H1 (cell line): ENCODE measurements at regions not wholly inside any gene's neighbourhood (a gene's known extent, or its start where the extent isn't known, plus 50 kb on each side); places are given as distances from the start of the nearest gene placed in this dataset.

Source experiments
- CTCF ChIA-PET: fragments of 300-600 bp; sonication (Branson Sonifier 250); formaldehyde crosslinking; loops from one replicate; lab custom pipeline; 2021; ENCODE audit not compliant: partially characterized antibody; lab: Charles Lee
- POLR2A ChIA-PET: fragments of 300-600 bp; sonication (Branson Sonifier 250); formaldehyde crosslinking; loops from one replicate; lab custom pipeline; 2021; ENCODE audit warnings: inconsistent platforms; ENCODE audit not compliant: partially characterized antibody; lab: Charles Lee
- DNase-seq, 2 experiments: peaks; one replicate each; pipeline versions ENCODE4 v3.0.0 to v3.0.0-alpha.2; 2010 to 2022; ENCODE audit warnings: low spot score in 2 of 2, low read depth in 1 of 2, mixed read lengths in 1 of 2
- FAIRE-seq: peaks from 2 replicates; lab custom pipeline; 2011; peaks lifted over from hg19 to GRCh38; lab: Jason Lieb, UNC
- H2AFZ ChIP-seq: 2 replicates; pipeline ENCODE4 v1.8.1; 2012; ENCODE audit warnings: low read length, inconsistent platforms
- H2AK5ac ChIP-seq: 2 replicates; pipeline ENCODE4 v1.6.1; 2013; ENCODE audit warnings: low read depth, low read length
- H2BK120ac ChIP-seq: replicated peaks from 2 replicates; pipeline ENCODE3; 2013; ENCODE audit warnings: low read depth, low read length, inconsistent platforms
- H2BK12ac ChIP-seq: 2 replicates; pipeline ENCODE4 v1.6.1; 2013; ENCODE audit warnings: low read depth, low read length
- H2BK15ac ChIP-seq: 2 replicates; pipeline ENCODE4 v1.6.1; 2013; ENCODE audit warnings: low read length
- H2BK20ac ChIP-seq: 2 replicates; pipeline ENCODE4 v1.6.1; 2013; ENCODE audit warnings: low read length
- H2BK5ac ChIP-seq: 2 replicates; pipeline ENCODE4 v1.6.1; 2013; ENCODE audit warnings: low read depth, low read length
- H3K14ac ChIP-seq: 2 replicates; pipeline ENCODE4 v1.6.1; 2013; ENCODE audit warnings: inconsistent platforms; ENCODE audit not compliant: insufficient read length
- H3K18ac ChIP-seq: 2 replicates; pipeline ENCODE4 v1.6.1; 2013; ENCODE audit warnings: low read length; ENCODE audit errors: extremely low read depth
- H3K23ac ChIP-seq: 2 replicates; pipeline ENCODE4 v1.6.1; 2013; ENCODE audit warnings: inconsistent platforms; ENCODE audit not compliant: insufficient read length
- H3K23me2 ChIP-seq: 2 replicates; pipeline ENCODE4 v1.6.1; 2013; ENCODE audit warnings: low read depth, low read length
- H3K27ac ChIP-seq: 2 replicates; pipeline ENCODE4 v1.6.1; 2011; ENCODE audit warnings: low read depth, low read length, inconsistent platforms
- H3K27me3 ChIP-seq, 4 experiments: replicated peaks in 1 of 4; 1 replicate in 1 of 4; 2 replicates in 3 of 4; pipeline versions ENCODE4 v1.6.1 to v1.8.1; 2011 to 2013; ENCODE audit warnings: low read length in 3 of 4, mild to moderate bottlenecking in 3 of 4, inconsistent platforms in 2 of 4, mixed read lengths in 2 of 4, moderate library complexity in 1 of 4; ENCODE audit not compliant: control insufficient read depth in 3 of 4, insufficient read depth in 3 of 4; ENCODE audit errors: extremely low read depth in 1 of 4
- H3K36me3 ChIP-seq, 4 experiments: 2 replicates each; pipeline versions ENCODE4 v1.6.1 to v1.8.1; 2011 to 2013; ENCODE audit warnings: mild to moderate bottlenecking in 4 of 4, low read length in 3 of 4, moderate library complexity in 2 of 4, control low read depth in 1 of 4, inconsistent platforms in 1 of 4; ENCODE audit not compliant: insufficient read depth in 4 of 4, control insufficient read depth in 2 of 4
- H3K4ac ChIP-seq: replicated peaks from 2 replicates; pipeline ENCODE3; 2013; ENCODE audit warnings: low read length, low read depth, mixed read lengths, inconsistent platforms; ENCODE audit not compliant: insufficient read length
- H3K4me1 ChIP-seq, 4 experiments: replicated peaks in 1 of 4; 1 replicate in 1 of 4; 2 replicates in 3 of 4; pipeline versions ENCODE4 v1.6.1 to v1.8.1; 2011 to 2013; ENCODE audit warnings: low read length in 3 of 4, inconsistent platforms in 2 of 4, mixed read lengths in 1 of 4; ENCODE audit not compliant: insufficient read depth in 4 of 4, control insufficient read depth in 3 of 4
- H3K4me2 ChIP-seq, 2 experiments: 2 replicates each; pipeline versions ENCODE4 v1.6.1 to v1.8.1; 2011 to 2013; ENCODE audit warnings: low read depth in 2 of 2, low read length in 2 of 2, control low read depth in 1 of 2, inconsistent platforms in 1 of 2, mild to moderate bottlenecking in 1 of 2; ENCODE audit not compliant: insufficient read depth in 1 of 2
- H3K4me3 ChIP-seq, 4 experiments: fragments of 200-600, 300-600 bp in 1 of 4; sonication (generic), shearing (Covaris generic), sonication (Bioruptor Twin) in 1 of 4; 2 replicates each; pipeline versions ENCODE4 v1.5.1 to v1.8.1; 2011 to 2016; ENCODE audit warnings: low read length in 4 of 4, low read depth in 3 of 4, control low read depth in 2 of 4, inconsistent platforms in 2 of 4, mild to moderate bottlenecking in 2 of 4, mixed read lengths in 1 of 4, moderate library complexity in 1 of 4; ENCODE audit not compliant: insufficient read depth in 2 of 4; ENCODE audit errors: extremely low read depth in 1 of 4
- H3K56ac ChIP-seq: replicated peaks from 2 replicates; pipeline ENCODE3; 2013; ENCODE audit warnings: low read depth, mild to moderate bottlenecking, mixed read lengths, low read length, inconsistent platforms; ENCODE audit not compliant: insufficient read length
- H3K79me1 ChIP-seq: 2 replicates; pipeline ENCODE4 v1.6.1; 2013; ENCODE audit warnings: low read depth, low read length, control low read depth
- H3K79me2 ChIP-seq, 2 experiments: 2 replicates each; pipeline versions ENCODE4 v1.6.1 to v1.8.1; 2012 to 2013; ENCODE audit warnings: low read length in 2 of 2, mild to moderate bottlenecking in 2 of 2, inconsistent platforms in 1 of 2; ENCODE audit not compliant: insufficient read depth in 2 of 2, control insufficient read depth in 1 of 2
- H3K9ac ChIP-seq, 4 experiments: replicated peaks in 1 of 4; 1 replicate in 1 of 4; 2 replicates in 3 of 4; pipeline versions ENCODE4 v1.6.1 to v1.8.1; 2011 to 2013; ENCODE audit warnings: low read depth in 3 of 4, low read length in 3 of 4, control low read depth in 2 of 4, mild to moderate bottlenecking in 2 of 4, moderate library complexity in 2 of 4, inconsistent platforms in 1 of 4; ENCODE audit errors: extremely low read depth in 1 of 4
- H3K9me3 ChIP-seq, 2 experiments: 2 replicates each; pipeline versions ENCODE4 v1.6.1 to v1.8.1; 2012 to 2013; ENCODE audit warnings: mild to moderate bottlenecking in 2 of 2, moderate library complexity in 2 of 2, control low read depth in 1 of 2, inconsistent platforms in 1 of 2, low read depth in 1 of 2, low read length in 1 of 2, mixed read lengths in 1 of 2; ENCODE audit not compliant: insufficient read depth in 2 of 2
- H4K20me1 ChIP-seq, 2 experiments: replicated peaks in 1 of 2; 2 replicates each; pipeline versions ENCODE3 to v1.8.1; 2011 to 2013; ENCODE audit warnings: inconsistent platforms in 2 of 2, low read length in 2 of 2, mild to moderate bottlenecking in 1 of 2; ENCODE audit not compliant: insufficient read depth in 2 of 2, control insufficient read depth in 1 of 2
- H4K5ac ChIP-seq: 2 replicates; pipeline ENCODE4 v1.6.1; 2013; ENCODE audit warnings: low read length, low read depth, mixed read lengths, inconsistent platforms; ENCODE audit not compliant: insufficient read length
- H4K8ac ChIP-seq: 2 replicates; pipeline ENCODE4 v1.8.0; 2013; ENCODE audit warnings: mild to moderate bottlenecking, moderate library complexity, low read length, inconsistent platforms; ENCODE audit not compliant: insufficient read depth; ENCODE audit errors: extremely low read depth
- H4K91ac ChIP-seq: replicated peaks from 2 replicates; pipeline ENCODE3; 2013; ENCODE audit warnings: low read length, mixed read lengths, inconsistent platforms; ENCODE audit not compliant: insufficient read length
- ASH2L ChIP-seq: fragments of 200-600, 300-600 bp; sonication (generic); IDR thresholded peaks from one replicate; pipeline ENCODE4 v1.7.1; 2017; ENCODE audit warnings: low read length
- BCL11A ChIP-seq, 2 experiments: IDR thresholded peaks; one replicate each; pipeline ENCODE4 v1.6.1; 2011; ENCODE audit warnings: low read depth in 2 of 2, low read length in 2 of 2, mild to moderate bottlenecking in 2 of 2
- CHD1 ChIP-seq: IDR thresholded peaks from 2 replicates; pipeline ENCODE4 v1.6.1; 2012; ENCODE audit warnings: low read depth, low read length, improper control_type of control experiment
- FOSL1 ChIP-seq: IDR thresholded peaks from 2 replicates; pipeline ENCODE4 v1.6.1; 2011; ENCODE audit warnings: mild to moderate bottlenecking, low read depth, low read length, moderate library complexity; ENCODE audit not compliant: insufficient read depth
- GTF2F1 ChIP-seq: IDR thresholded peaks from 2 replicates; pipeline ENCODE4 v1.6.1; 2012; ENCODE audit warnings: low read depth, low read length, improper control_type of control experiment, borderline replicate concordance
- JUND ChIP-seq: IDR thresholded peaks from 2 replicates; pipeline ENCODE4 v1.6.1; 2011; ENCODE audit warnings: mild to moderate bottlenecking, improper control_type of control experiment, low read length
- KDM4A ChIP-seq: IDR thresholded peaks from one replicate; pipeline ENCODE4 v1.7.1; 2012; ENCODE audit warnings: low read depth, mild to moderate bottlenecking, moderate library complexity, low read length, inconsistent platforms; ENCODE audit not compliant: severe bottlenecking
- NRF1 ChIP-seq: IDR thresholded peaks from 2 replicates; pipeline ENCODE4 v1.6.1; 2011; ENCODE audit warnings: mild to moderate bottlenecking, low read depth, low read length, improper control_type of control experiment
- RBBP5 ChIP-seq: IDR thresholded peaks from 2 replicates; pipeline ENCODE4 v1.7.1; 2012; ENCODE audit warnings: low read depth, mild to moderate bottlenecking, inconsistent platforms, low read length, moderate library complexity, borderline replicate concordance
- SAP30 ChIP-seq: fragments of 300-600 bp; sonication (generic); IDR thresholded peaks from 2 replicates; pipeline ENCODE4 v1.7.1; 2012; ENCODE audit warnings: low read length, moderate library complexity, mild to moderate bottlenecking, inconsistent platforms; ENCODE audit not compliant: insufficient read depth, insufficient replicate concordance
- SIRT6 ChIP-seq: IDR thresholded peaks from one replicate; pipeline ENCODE4 v1.7.1; 2012; ENCODE audit warnings: low read length, inconsistent platforms
- TEAD4 ChIP-seq: IDR thresholded peaks from 2 replicates; pipeline ENCODE4 v1.6.1; 2012; ENCODE audit warnings: low read depth, low read length, inconsistent platforms, mixed read lengths
- WGBS, 2 experiments: shearing (Covaris generic) in 1 of 2; methylation state at CpG; one replicate each; pipeline versions ENCODE4 v1.1.6 to v1.1.7; 2013 to 2015; ENCODE audit warnings: low lambda C conversion rate in 2 of 2, mixed read lengths in 2 of 2, inconsistent platforms in 1 of 2, low coverage in 1 of 2, missing lambda C conversion rate in 1 of 2; ENCODE audit not compliant: insufficient replicate concordance in 2 of 2, insufficient coverage in 1 of 2, insufficient read length in 1 of 2; ENCODE audit errors: extremely low coverage in 1 of 2, missing lambda C conversion rate in 1 of 2; 5-methylcytosine and 5-hydroxymethylcytosine counted together
- TF ChIP-seq, protein P1 (sequence below), 3 experiments: IDR thresholded peaks; 1 replicate in 2 of 3; 2 replicates in 1 of 3; pipeline versions ENCODE4 v1.5.1 to v1.6.1; 2011; ENCODE audit warnings: low read length in 3 of 3, mild to moderate bottlenecking in 3 of 3, inconsistent platforms in 2 of 3, low read depth in 1 of 3, moderate library complexity in 1 of 3; ENCODE audit not compliant: insufficient read depth in 1 of 3; ENCODE audit errors: control extremely low read depth in 1 of 3

- Histone ChIP-seq H4K8ac (no peak overlapping the region), H2BK20ac (no peak overlapping the region), H3K23ac (no peak overlapping the region), H4K5ac (no peak overlapping the region), H4K91ac (no peak overlapping the region), H2BK12ac (no peak overlapping the region), H2AK5ac (no peak overlapping the region), H3K56ac (no peak overlapping the region), H2BK5ac (no peak overlapping the region), H2AFZ (no peak overlapping the region), H2BK15ac (no peak overlapping the region), H3K14ac (no peak overlapping the region), H3K23me2 (no peaks in the 10 kb centered on the region; the same call in 1 of the 2 replicates), H2BK120ac (no peak overlapping the region), H3K27ac (no peak overlapping the region), H3K79me1 (no peaks in the 10 kb centered on the region), H3K36me3 (no peaks in the 10 kb centered on the region), H3K4me1 (no peaks in the 10 kb centered on the region), H4K20me1 (no peaks in the 10 kb centered on the region), H3K4me2 (no peak overlapping the region), H3K9ac (no peak overlapping the region), H3K4ac (no peak overlapping the region), H3K18ac (no peak overlapping the region), H3K27me3 (no peaks in the 10 kb centered on the region), H3K79me2 (no peaks in the 10 kb centered on the region), H3K4me3 (no peak overlapping the region), H3K9me3 (no peaks in the 10 kb centered on the region)
- ChIA-PET POLR2A (no interaction called here), CTCF (interaction anchor here (1.4 kb wide), 1 partner anchor 17 kb away, joined by 3 read pairs; no protein-coding TSS in a partner anchor)
- FAIRE-seq: no peak
- no peak for DNase-seq
- 91% methylated on average over 3 of the region's 3 CpGs; no CpG with 5 or more reads in 1 of the 2 experiments for WGBS, 2 experiments
- TF ChIP-seq NRF1 (no peak), FOSL1 (no peak), JUND (no peak), SIRT6 (no peak), KDM4A (no peak), BCL11A (IDR thresholded peaks at IDR 0.05; ENCODE audit: low read depth in 2 of 2, low read length in 2 of 2) (no peak), TEAD4 (no peak), SAP30 (no peak), ASH2L (no peak), CHD1 (no peak), RBBP5 (no peak), GTF2F1 (no peak)
- TF ChIP-seq, protein P1, sequence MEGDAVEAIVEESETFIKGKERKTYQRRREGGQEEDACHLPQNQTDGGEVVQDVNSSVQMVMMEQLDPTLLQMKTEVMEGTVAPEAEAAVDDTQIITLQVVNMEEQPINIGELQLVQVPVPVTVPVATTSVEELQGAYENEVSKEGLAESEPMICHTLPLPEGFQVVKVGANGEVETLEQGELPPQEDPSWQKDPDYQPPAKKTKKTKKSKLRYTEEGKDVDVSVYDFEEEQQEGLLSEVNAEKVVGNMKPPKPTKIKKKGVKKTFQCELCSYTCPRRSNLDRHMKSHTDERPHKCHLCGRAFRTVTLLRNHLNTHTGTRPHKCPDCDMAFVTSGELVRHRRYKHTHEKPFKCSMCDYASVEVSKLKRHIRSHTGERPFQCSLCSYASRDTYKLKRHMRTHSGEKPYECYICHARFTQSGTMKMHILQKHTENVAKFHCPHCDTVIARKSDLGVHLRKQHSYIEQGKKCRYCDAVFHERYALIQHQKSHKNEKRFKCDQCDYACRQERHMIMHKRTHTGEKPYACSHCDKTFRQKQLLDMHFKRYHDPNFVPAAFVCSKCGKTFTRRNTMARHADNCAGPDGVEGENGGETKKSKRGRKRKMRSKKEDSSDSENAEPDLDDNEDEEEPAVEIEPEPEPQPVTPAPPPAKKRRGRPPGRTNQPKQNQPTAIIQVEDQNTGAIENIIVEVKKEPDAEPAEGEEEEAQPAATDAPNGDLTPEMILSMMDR (IDR thresholded peaks at IDR 0.05; ENCODE audit: control extremely low read depth in 1 of 3, insufficient read depth in 1 of 3, low read depth in 1 of 3, low read length in 3 of 3): no peak
Observed at GRCh38 chr12:23238190-23238589, 613.2 kb downstream of the ETNK1 start.
